ENCODE measurements at regions not wholly inside any gene's neighbourhood (a gene's known extent, or its start where the extent isn't known, plus 50 kb on each side); places are given as distances from the start of the nearest gene placed in this dataset.

GRCh38 chr2:45320956-45321355 is 290.1 kb downstream of the SRBD1 start:
- TF ChIP-seq ZFP30 (CRISPR knock-in tag; IDR thresholded peaks at IDR 0.05) (no peak), PPARA (CRISPR knock-in tag; IDR thresholded peaks at IDR 0.05; ENCODE audit: borderline replicate concordance) (no peak), ARNTL (CRISPR knock-in tag; IDR thresholded peaks at IDR 0.05; ENCODE audit: borderline replicate concordance, low read depth) (no peak), OSR1 (CRISPR knock-in tag; IDR thresholded peaks at IDR 0.05) (no peak), CSRNP3 (CRISPR knock-in tag; IDR thresholded peaks at IDR 0.05) (no peak)
- ATAC-seq, result no peak

GRCh38 chr2:45319683-45320455 is 291.2 kb downstream of the SRBD1 start:
- TF ChIP-seq ESRRG (CRISPR knock-in tag; IDR thresholded peaks at IDR 0.05) (no peak), BACH2 (CRISPR knock-in tag; IDR thresholded peaks at IDR 0.05; ENCODE audit: borderline replicate concordance) (no peak), TSHZ2 (CRISPR knock-in tag; IDR thresholded peaks at IDR 0.05) (no peak), ZNF8 (CRISPR knock-in tag; IDR thresholded peaks at IDR 0.05) (no peak), CREB5 (CRISPR knock-in tag; IDR thresholded peaks at IDR 0.05; ENCODE audit: low read depth) (no peak), OSR1 (CRISPR knock-in tag; IDR thresholded peaks at IDR 0.05) (no peak), TCF4 (CRISPR knock-in tag; IDR thresholded peaks at IDR 0.05; ENCODE audit: borderline replicate concordance) (no peak), ISL1 (CRISPR knock-in tag; IDR thresholded peaks at IDR 0.05) (no peak), TOX (CRISPR knock-in tag; IDR thresholded peaks at IDR 0.05; ENCODE audit: borderline replicate concordance) (no peak), GLIS3 (CRISPR knock-in tag; IDR thresholded peaks at IDR 0.05) (no peak), CSRNP3 (CRISPR knock-in tag; IDR thresholded peaks at IDR 0.05) (no peak), PPARA (CRISPR knock-in tag; IDR thresholded peaks at IDR 0.05; ENCODE audit: borderline replicate concordance) (no peak), ZFP30 (CRISPR knock-in tag; IDR thresholded peaks at IDR 0.05) (no peak), RARB (CRISPR knock-in tag; IDR thresholded peaks at IDR 0.05) (no peak), ZFP3 (CRISPR knock-in tag; IDR thresholded peaks at IDR 0.05) (no peak), ZNF565 (CRISPR knock-in tag; conservative IDR thresholded peaks at IDR 0.05; ENCODE audit: low read depth) (no peak), SNAI2 (CRISPR knock-in tag; IDR thresholded peaks at IDR 0.05) (no peak)
- no peak for ATAC-seq

GRCh38 chr2:45318686-45319085 is 292.4 kb downstream of the SRBD1 start:
- no peak for ATAC-seq
- TF ChIP-seq SNAI2 (CRISPR knock-in tag; IDR thresholded peaks at IDR 0.05) (no peak), PPARA (CRISPR knock-in tag; IDR thresholded peaks at IDR 0.05; ENCODE audit: borderline replicate concordance) (no peak), ZNF8 (CRISPR knock-in tag; IDR thresholded peaks at IDR 0.05) (no peak), ZNF70 (CRISPR knock-in tag; IDR thresholded peaks at IDR 0.05) (no peak), ARNTL (CRISPR knock-in tag; IDR thresholded peaks at IDR 0.05; ENCODE audit: borderline replicate concordance, low read depth) (no peak), ZNF565 (CRISPR knock-in tag; conservative IDR thresholded peaks at IDR 0.05; ENCODE audit: low read depth) (no peak), GLIS3 (CRISPR knock-in tag; IDR thresholded peaks at IDR 0.05) (no peak), TOX (CRISPR knock-in tag; IDR thresholded peaks at IDR 0.05; ENCODE audit: borderline replicate concordance) (no peak)
